Activated T-helper 1 cell treated with Interleukin-2 at 50 U/mL for 16 hours (primary cell): ENCODE measurements at regions not wholly inside any gene's neighbourhood (a gene's known extent, or its start where the extent isn't known, plus 50 kb on each side); places are given as distances from the start of the nearest gene placed in this dataset.

Experiments used
- DNase-seq: peaks from one replicate; pipeline ENCODE4 v3.0.0-alpha.2; 2020; ENCODE audit warnings: low read depth

DNA sequence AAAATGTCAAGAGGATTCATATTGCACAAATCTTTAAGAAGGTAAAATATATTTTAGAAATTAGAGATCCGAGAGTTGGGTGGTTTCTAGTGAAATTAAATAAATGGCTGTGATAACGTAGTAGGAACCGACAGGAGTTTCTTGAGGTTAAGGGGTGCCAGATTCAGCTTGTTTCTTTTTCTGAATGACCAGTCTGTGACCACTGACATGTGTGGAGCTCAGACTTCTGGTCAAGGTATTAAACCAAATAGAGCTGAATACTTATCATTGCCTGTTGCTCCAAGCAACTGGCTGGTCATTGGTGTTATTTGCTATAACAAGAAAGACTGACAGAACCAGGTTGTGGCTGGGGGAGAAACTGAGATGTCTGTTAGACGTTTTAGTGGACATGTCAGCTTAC is 408.2 kb upstream of the HS6ST1 start:
- DNase-seq, result no peak

DNA sequence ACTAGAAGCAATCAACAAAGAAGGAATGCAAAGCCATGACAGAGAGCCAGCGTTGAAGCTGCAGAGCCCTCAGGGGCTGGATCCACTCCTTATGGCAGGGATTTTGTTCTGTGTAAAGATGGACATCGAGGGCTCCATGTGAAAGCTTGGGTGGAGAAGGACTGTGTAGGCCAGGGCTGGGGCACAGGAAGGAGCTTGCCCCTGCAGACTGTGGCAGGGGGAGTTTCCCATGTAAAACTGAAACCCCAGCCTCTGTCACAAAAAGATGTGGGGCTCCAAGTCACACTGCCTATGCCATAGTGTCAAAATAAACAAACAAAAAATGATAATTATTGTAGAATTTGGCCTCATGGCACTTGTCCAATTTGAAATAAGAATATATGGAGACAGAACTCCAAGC is 408.7 kb upstream of the HS6ST1 start:
- no peak for DNase-seq

DNA sequence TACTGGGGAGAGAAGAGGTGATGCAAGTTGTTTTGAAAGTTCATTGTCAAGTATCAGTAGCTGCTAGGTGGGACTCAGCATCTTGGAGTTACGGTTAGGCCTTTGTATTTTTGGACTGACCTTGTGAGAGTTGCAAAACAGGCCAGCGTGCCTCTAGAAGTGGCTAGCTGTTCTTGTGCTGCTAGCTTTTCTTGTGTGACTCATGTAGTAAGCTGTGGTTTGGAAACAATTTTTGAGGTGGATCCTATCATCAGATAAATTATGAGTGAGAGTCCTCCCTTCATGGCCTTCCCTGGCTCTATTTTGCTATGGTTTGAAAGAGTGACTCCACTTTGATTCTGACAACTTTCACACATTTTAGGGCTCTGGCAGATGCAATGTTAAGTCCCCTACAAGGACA is 409.2 kb upstream of the HS6ST1 start:
- no peak for DNase-seq

DNA sequence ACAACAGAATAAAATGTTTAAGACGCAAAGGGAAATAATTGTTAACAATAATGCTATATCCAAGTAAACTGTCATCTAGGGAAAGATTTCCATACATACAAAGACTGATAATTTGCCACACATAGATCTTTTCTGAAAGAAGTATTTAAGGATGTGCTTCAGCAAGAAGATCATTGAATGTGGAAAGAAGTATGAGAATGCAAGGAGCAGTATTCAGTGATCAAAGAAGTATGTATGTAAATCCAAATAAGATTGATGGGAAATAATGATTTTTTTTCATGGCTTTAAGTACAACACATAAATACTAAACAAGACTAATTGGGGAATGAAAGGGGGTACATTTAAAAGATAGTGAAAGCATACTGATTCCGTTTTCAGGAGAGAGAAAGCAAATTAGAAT is 410.4 kb upstream of the HS6ST1 start:
- DNase-seq, result no peak

- DNase-seq, result no peak
Measured at GRCh38 chr2:128731994-128732650, 413.5 kb upstream of the HS6ST1 start.

DNA sequence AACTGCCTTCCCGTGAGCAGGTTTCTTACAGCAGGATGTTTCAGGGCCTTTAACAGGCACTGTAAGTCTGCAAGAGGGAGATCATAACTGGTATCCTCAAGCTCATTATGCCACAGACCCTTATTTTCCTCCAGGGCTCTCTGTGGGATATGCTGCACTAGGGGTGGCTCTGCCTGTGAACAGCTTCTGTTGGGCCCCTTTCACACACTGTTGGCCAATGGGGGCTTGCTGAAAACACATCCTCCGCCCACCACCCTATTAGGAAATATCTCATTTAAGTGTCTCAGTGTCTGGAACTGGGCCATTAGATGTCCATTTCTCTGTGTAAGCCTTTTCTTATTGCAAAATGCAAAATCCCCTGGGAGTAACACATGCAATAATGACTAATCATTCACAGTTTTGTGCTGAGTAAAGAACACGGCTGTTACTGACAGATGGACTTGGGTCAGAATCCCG is 414.3 kb upstream of the HS6ST1 start:
- no peak for DNase-seq

DNA sequence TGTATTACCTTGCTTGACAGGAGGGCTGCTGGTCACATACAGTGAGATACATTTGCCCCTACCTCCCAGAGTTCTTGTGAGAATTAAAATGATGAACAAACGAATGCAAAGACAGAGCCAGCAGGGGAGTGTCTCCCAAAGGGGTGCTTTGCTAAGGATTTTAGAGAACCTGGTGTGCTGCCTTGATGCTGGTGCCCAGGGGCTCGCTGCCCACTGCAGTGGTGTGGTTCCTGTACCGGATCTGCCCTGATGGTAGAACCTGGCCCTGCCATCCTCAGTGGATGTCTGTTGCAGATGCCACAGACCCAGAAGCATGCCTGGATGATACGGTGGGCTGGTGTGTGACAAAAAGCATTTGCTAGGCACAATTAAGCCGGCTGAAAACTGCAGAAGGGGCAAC is 414.8 kb upstream of the HS6ST1 start:
- DNase-seq, result no peak

GRCh38 chr2:128734521-128735295 is 416.0 kb upstream of the HS6ST1 start:
- DNase-seq, result no peak

GRCh38 chr2:128735296-128735960 is 416.8 kb upstream of the HS6ST1 start:
- no peak for DNase-seq

- no peak for DNase-seq
Measured at GRCh38 chr2:128736046-128736688, 417.5 kb upstream of the HS6ST1 start.

- no peak for DNase-seq
Measured at GRCh38 chr2:128736689-128737545, 418.2 kb upstream of the HS6ST1 start.

- DNase-seq, result no peak
Measured at GRCh38 chr2:128737546-128737826, 418.8 kb upstream of the HS6ST1 start.

DNA sequence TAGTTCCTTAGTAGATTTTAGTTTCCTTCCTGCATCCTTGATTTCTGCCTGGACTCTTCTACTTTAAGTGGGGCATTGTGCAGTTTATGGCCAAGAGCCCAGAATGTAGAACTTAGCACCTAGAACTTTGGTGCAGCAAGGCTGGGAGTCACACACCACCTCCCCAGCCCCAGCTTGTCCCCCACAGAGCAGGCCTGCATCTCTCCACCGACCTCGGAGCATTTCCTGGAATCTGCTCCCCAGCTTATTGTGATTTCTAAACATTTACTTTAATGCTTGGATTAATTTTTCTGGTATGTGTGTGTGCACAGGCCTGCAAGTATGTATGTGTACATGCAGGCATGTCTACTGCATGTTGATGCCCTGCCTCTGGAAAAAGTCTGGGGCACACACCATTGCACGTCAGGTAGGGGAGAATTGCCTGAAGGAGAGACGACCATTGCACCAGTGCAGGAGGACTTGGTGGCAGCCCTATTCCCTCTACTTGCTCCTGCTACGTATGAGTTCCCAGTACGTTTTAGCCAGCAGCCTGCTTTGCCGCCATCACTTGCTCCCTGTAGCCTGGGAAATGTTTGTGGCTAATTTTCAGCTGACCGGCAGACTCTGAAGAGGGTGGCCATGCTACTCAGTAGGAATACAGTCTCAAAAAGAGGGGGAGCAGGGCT is 419.9 kb upstream of the HS6ST1 start:
- no peak for DNase-seq

GRCh38 chr2:128742467-128742866 is 423.8 kb upstream of the HS6ST1 start:
- no peak for DNase-seq

GRCh38 chr2:128745946-128746345 is 427.3 kb upstream of the HS6ST1 start:
- no peak for DNase-seq

- no peak for DNase-seq
Measured at GRCh38 chr2:128746356-128746755, 427.7 kb upstream of the HS6ST1 start.

DNA sequence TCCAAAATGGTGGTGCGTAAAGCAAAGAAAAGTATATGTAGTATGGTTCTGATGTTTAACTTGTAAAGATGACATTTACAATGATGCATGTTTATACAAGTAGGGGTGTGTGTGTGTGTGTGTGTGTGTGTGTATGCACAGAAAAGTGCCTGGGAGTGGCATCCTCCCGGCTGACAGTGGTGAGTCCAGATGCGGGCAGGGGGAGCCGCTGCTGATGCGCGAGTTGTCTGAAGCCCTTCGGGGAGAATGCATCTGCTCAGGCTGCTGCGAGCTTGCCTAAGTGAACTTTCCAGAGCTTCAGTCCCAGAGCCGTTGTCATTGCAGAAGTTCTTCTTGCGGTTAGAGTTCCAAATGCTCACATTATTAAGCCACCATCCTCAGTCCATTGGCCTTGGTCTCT is 429.7 kb upstream of the HS6ST1 start:
- DNase-seq, result no peak

DNA sequence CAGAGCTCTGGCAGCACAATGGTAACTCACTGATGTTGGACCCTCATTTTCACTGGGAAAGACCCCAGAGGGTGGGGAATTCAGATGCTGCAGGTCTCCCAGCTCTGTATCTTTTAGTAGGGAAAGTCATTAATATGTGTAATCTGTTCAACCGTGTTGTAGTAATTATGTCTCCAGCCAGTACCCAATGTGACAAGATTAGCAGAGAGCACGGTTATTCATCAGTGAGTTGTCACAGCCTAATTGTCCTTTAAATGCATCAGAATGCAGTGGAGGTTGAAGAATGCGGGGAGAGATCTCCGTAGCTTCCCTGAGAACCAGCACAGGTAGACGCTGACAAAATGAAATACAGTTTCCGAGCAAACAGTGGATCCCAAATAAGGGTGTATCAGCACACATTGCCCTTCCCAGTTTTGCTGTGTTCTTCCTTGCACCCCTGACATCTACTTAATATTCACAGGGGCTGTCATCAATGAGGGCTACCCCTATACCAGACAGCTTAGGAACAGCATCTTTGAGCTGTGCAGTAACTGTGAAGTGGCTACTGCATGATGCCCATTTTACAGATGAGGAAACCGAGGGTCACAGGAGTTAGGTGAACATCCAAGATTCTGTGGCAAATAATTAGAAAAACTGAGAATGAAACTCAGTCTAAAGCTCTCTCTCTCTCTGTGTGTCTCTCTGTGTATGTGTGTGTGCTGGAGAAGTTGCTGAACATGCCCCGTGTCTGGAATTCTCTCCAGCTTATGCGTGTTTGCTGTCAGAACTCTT is 430.4 kb upstream of the HS6ST1 start:
- no peak for DNase-seq

GRCh38 chr2:128750328-128751165 is 431.9 kb upstream of the HS6ST1 start:
- DNase-seq, result no peak

DNA sequence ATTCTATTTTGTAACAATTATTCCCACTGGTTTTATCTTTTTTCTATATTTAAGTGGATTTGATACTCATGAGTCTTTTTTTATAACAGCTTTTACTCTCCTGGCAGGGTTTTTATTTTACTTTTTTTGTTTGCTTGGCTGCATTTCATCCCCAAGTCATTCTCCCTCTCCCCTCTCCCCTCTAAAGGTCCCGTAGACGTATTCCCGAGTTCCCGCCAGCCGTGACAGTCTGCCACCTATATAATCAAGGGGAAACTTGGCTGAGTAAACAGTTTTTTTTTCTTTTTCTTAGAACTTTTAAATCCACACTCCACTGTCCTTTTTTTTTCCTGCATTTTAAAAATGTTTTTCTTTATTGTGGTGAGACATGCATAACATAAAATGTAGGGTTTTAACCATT is 433.1 kb upstream of the HS6ST1 start:
- DNase-seq, result no peak
